Dedifferentiated amniotic fluid mesenchymal stem cell (primary cell): ENCODE measurements at regions not wholly inside any gene's neighbourhood (a gene's known extent, or its start where the extent isn't known, plus 50 kb on each side); places are given as distances from the start of the nearest gene placed in this dataset.

Experiments used
- DNase-seq: peaks from one replicate; pipeline ENCODE4 v3.0.0-alpha.2; 2016; ENCODE audit errors: extremely low spot score

DNA sequence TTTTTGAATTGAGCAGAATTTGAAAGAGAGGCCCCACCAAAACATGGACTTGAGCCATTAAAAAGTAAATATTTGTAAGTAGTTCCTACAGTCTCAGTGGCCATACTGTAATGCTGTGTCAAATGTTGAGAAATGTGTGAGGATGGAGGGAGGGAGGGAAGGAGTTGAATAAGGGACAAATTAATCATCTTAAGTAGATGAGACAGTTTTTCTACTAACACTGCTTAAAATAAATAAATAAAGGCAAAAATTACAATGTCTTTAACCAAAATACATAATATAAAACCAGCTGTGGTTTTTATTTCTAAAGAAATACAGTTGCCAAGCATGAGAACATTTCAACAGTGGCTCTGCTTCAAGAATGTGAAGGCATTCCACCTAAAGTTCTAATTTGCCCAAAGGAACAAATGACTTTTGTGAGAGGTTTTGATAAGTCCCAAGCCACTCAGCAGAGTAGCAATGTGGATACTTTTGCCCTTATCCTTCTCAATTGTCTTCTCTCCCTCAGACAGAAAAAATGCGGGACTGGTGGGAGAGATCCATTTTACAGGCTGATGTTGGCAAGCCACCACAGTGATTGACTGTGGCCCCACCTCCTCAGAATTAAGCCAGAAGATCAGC is 427.0 kb upstream of the RARB start:
- DNase-seq = peak; percentile 92

- no peak for DNase-seq
These were observed 426.0 kb upstream of the RARB start for GRCh38 chr3:25002052-25002451.

DNA sequence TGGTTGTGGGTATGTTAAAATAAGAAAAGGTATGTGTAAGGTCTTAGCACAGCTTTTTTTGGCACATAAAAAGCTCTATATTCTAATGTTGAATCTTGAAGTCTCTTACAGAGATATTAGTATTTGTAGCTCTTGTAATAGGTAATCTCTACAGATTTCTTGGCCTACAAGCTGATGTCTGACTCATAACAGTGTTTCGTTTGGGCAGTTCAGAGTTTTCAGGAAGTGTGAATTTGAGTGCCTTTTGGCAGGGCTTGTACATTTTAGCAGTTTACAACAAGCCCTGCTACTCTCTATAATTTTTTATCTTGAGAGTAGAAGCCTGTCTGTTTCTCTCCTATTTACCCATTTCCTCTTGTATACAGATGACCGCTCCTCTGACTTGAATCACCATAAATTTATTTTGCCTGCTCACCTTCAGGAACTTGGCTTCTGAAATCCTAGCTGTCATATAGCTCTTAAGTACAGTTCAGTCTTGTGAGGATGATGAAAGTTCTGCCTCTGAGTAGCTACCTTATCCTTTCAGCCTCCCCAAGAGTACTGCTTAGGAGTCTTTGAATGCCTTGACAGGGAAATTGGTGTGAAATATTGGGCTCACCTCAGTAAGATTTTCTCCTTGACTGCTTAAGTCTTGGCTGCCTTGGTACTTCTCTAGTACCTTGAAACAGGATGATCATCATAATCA is 419.9 kb upstream of the RARB start:
- DNase-seq = peak; percentile 29

GRCh38 chr3:25009665-25010064 is 418.4 kb upstream of the RARB start:
- no peak for DNase-seq

GRCh38 chr3:25015599-25015998 is 412.5 kb upstream of the RARB start:
- DNase-seq = no peak

DNA sequence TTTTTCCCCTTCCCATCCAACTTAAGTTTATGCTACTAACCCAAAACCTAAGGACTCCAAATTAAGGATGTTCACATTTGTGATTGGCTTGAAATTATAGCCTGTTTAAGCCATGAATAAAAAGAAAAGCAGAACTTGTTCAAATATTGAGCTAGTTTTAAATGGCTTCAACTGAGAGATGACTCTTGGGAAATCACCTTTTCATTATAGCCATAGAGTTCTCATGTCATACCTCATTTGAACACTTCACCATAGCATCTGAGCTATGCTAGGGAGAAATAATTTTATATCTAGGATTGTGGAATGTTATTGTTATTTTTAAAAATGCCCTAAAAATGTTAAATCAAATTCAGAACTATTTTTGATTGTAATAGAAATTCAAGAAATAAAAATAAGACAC is 409.2 kb upstream of the RARB start:
- no peak for DNase-seq

DNA sequence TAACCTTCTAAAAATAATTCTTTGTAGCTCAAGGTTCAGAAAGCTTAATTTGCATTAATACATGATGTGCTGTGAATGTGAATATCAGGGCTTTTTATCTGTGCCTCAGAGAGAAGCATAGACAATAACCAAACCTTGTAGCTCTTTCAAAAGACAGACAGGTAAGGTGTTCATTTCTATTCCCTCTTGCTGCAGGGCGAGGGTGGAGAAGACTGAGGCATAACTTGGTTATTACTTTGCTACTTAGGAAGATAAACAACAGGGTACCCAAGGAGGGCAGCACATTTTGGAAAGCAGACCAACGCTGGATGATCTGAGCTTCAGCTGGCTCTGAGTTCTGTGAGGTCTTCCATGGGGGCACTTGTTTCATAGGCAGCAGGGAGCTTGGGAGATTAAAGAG is 408.6 kb upstream of the RARB start:
- DNase-seq = no peak

- DNase-seq = peak; percentile 30
These were observed 406.2 kb upstream of the RARB start for GRCh38 chr3:25021816-25022215.

- DNase-seq = no peak
These were observed 404.2 kb upstream of the RARB start for GRCh38 chr3:25023876-25024275.

- DNase-seq = no peak
These were observed 402.8 kb upstream of the RARB start for GRCh38 chr3:25025236-25025635.

GRCh38 chr3:25027650-25028049 is 400.4 kb upstream of the RARB start:
- DNase-seq = no peak

DNA sequence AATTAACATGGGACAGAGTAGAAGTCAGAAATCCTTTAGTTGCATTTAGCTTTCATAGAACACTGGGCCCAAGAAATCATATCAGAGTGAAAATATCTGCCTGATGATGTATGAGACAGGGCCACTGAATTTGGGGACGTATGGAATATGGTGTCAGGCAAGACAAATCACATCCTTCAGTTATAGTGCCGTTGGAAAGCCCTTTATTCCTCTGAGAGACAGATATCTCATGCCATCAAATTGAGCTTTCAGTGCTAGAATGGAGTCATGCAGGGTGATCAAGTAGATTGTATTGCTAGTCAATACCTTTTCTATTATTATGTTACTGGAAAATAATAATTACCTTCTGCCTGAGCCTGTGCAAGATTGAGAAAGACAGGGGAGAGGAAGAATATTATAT is 398.2 kb upstream of the RARB start:
- DNase-seq = no peak

- DNase-seq = no peak
These were observed 395.7 kb upstream of the RARB start for GRCh38 chr3:25032344-25032743.

- no peak for DNase-seq
These were observed 394.5 kb upstream of the RARB start for GRCh38 chr3:25033407-25034029.

GRCh38 chr3:25035526-25035925 is 392.5 kb upstream of the RARB start:
- DNase-seq = peak; percentile 64

GRCh38 chr3:25036633-25037032 is 391.4 kb upstream of the RARB start:
- DNase-seq = no peak

DNA sequence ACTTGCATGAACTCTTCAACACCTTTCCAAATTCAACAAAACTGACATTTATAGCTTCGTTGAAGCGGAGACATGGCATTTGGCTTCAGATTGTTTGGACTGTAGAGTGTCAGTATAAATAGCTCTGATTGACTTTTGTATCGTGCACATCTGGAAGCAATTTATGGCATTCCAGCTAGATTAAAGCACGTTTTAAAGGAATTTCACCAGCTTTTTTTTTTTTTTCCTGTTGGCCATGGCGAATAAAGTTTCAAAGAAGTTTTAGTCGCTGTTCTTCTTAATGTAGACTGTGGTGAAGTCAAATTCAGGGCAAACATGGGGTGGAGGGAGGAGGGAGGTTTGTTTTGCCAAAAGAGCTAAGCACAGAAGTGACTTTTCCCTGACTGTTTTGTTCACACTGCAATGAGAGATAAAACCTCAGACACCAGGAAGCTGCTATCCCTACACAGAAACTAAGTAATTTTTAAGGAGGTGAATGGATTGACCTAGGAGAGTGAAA is 391.0 kb upstream of the RARB start:
- peak; percentile 74 for DNase-seq

GRCh38 chr3:25038271-25038670 is 389.8 kb upstream of the RARB start:
- no peak for DNase-seq

- DNase-seq = peak; percentile 30
These were observed 389.1 kb upstream of the RARB start for GRCh38 chr3:25038922-25039321.

- DNase-seq = no peak
These were observed 387.3 kb upstream of the RARB start for GRCh38 chr3:25040748-25041147.

DNA sequence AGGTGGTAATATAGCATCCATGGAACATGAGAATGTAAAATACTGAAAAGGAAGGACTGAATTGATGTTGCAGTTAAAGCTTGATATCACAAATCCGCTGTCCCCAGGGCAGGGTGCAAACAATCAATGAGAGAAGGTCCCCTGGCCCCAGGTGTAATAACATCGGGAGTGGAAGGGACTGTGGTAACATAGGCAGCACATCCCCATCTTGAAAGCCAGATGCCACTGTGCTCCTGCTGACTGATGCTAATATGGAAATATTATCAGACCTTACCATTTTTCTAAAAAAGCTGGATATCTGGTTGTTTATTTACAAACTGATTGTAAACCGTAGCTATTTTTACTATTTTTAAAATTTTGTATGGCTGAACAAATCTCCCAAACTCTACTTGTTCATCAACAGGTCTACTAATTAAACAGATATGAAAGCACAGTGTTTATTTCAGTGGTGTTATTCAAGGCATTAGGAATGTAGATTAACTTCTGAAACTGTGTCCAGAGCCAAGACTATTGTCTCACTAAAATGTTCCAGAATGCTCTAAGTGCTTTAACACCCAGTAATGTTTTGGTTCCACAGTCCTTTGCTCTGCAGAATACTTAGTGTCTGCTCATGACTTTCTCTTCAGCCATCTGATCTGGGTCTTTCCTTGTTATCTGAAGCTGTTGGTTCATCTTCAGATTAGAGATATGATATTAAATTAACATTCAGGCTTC is 386.0 kb upstream of the RARB start:
- DNase-seq = no peak

- DNase-seq = no peak
These were observed 384.9 kb upstream of the RARB start for GRCh38 chr3:25043177-25043576.

DNA sequence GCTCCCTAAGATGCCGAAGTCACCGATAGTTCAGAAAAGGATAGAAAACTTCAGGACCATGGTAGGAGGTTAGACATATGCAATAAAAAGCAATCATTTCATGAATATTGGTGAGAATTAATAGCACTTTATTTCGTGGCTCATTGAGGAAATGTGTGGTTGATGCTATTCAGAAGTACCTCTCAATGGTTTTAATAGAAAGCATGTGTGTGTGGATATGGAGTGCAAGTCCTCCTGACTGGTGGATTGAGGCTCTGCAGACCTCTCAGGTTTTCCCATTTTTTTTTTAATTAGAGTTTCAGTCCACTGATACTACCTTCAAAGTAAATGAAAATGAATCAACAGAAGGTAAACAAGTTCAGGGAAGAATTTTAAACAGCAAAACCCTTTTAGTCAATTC is 384.3 kb upstream of the RARB start:
- no peak for DNase-seq
